ENCODE measurements at regions not wholly inside any gene's neighbourhood (a gene's known extent, or its start where the extent isn't known, plus 50 kb on each side); places are given as distances from the start of the nearest gene placed in this dataset.

- no peak overlapping the region for H2AK5ac ChIP-seq (ENCODE audit: low read length, severe bottlenecking)
- DNase-seq = no peak
- H3K36me3 ChIP-seq (ENCODE audit: control insufficient read depth in 1 of 2, insufficient read depth in 2 of 2, low read depth in 1 of 2, low read length in 2 of 2) = no peaks in the 10 kb centered on the region
These were observed 108.8 kb upstream of the PMEPA1 start for GRCh38 chr20:57818418-57819181.

DNA sequence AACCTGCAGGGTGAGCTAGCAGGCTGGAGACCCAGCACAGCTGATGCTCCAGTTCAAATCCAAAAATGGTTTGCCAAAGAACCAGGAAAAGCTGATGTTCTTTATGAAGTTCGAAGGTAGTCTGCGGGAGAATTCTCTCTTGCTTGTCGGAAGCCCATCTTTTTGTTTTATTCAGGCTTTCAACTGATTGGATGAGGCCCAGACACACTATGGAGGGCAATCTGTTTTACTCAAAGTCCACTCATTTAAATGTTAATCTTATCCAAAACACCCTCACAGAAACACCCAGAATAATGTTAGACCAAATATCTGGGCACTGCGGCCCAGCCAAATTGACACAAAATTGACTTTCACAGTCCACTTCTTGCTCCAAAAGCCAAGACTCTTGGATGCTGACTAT, 105.6 kb upstream of the PMEPA1 start:
- Histone ChIP-seq H2BK120ac (ENCODE audit: low read depth, low read length) (no peak overlapping the region), H2AK5ac (ENCODE audit: low read length, severe bottlenecking) (no peak overlapping the region), H3K4me3 (ENCODE audit: insufficient read depth in 1 of 2, low read depth in 1 of 2, low read length in 2 of 2) (no peak overlapping the region), H3K14ac (ENCODE audit: low read length in 2 of 2) (no peak overlapping the region), H3K36me3 (ENCODE audit: control insufficient read depth in 1 of 2, insufficient read depth in 2 of 2, low read depth in 1 of 2, low read length in 2 of 2) (no peaks in the 10 kb centered on the region), H3K18ac (ENCODE audit: low read depth in 1 of 2, low read length in 2 of 2) (no peak overlapping the region), H2BK5ac (ENCODE audit: low read depth, low read length, poor library complexity, severe bottlenecking) (no peak overlapping the region), H3K4ac (ENCODE audit: low read depth in 1 of 2, low read length in 2 of 2) (no peak overlapping the region), H3K27me3 (ENCODE audit: control insufficient read depth in 1 of 2, insufficient read depth in 1 of 2, low read length in 2 of 2) (peaks cover 6 to 73% of the 10 kb centered on the region in 2 experiments), H4K91ac (ENCODE audit: low read length) (no peak overlapping the region), H2AFZ (ENCODE audit: low read depth, low read length) (no peak overlapping the region), H3K23ac (ENCODE audit: low read length in 2 of 2) (no peak overlapping the region), H3K4me1 (ENCODE audit: control insufficient read depth, insufficient read depth, low read depth, low read length) (peaks cover 9% of the 10 kb centered on the region), H3K79me1 (replicated peaks; ENCODE audit: low read length, poor library complexity, severe bottlenecking) (no peaks in the 10 kb centered on the region), H4K8ac (ENCODE audit: low read length) (no peak overlapping the region), H2BK15ac (ENCODE audit: low read depth, poor library complexity, severe bottlenecking) (no peak overlapping the region), H2BK12ac (ENCODE audit: low read length in 2 of 2) (no peak overlapping the region), H3K27ac (ENCODE audit: low read length, poor library complexity, severe bottlenecking) (no peak overlapping the region), H3K9me3 (ENCODE audit: control insufficient read depth, low read length) (no peaks in the 10 kb centered on the region), H3K4me2 (ENCODE audit: low read length, poor library complexity, severe bottlenecking) (no peak overlapping the region), H3K9ac (ENCODE audit: low read length) (no peak overlapping the region)
- 83% methylated on average over 4 of the region's 4 CpGs for WGBS
- DNase-seq = no peak

More at GRCh38 chr20:57818418-57819181, 108.8 kb upstream of the PMEPA1 start:
- Histone ChIP-seq H3K9me3 (ENCODE audit: control insufficient read depth, low read length) (no peaks in the 10 kb centered on the region), H3K14ac (ENCODE audit: low read length in 2 of 2) (no peak overlapping the region), H2BK120ac (ENCODE audit: low read depth, low read length) (no peak overlapping the region), H2BK12ac (ENCODE audit: low read length in 2 of 2) (no peak overlapping the region), H3K4me3 (ENCODE audit: insufficient read depth in 1 of 2, low read depth in 1 of 2, low read length in 2 of 2) (no peak overlapping the region), H3K4ac (ENCODE audit: low read depth in 1 of 2, low read length in 2 of 2) (no peak overlapping the region), H2BK15ac (ENCODE audit: low read depth, poor library complexity, severe bottlenecking) (no peak overlapping the region), H3K27me3 (ENCODE audit: control insufficient read depth in 1 of 2, insufficient read depth in 1 of 2, low read length in 2 of 2) (peaks cover 6 to 67% of the 10 kb centered on the region in 2 experiments), H3K18ac (ENCODE audit: low read depth in 1 of 2, low read length in 2 of 2) (no peak overlapping the region), H3K23ac (ENCODE audit: low read length in 2 of 2) (no peak overlapping the region), H2BK5ac (ENCODE audit: low read depth, low read length, poor library complexity, severe bottlenecking) (no peak overlapping the region), H2AFZ (ENCODE audit: low read depth, low read length) (no peak overlapping the region), H3K4me1 (ENCODE audit: control insufficient read depth, insufficient read depth, low read depth, low read length) (no peaks in the 10 kb centered on the region), H3K79me1 (replicated peaks; ENCODE audit: low read length, poor library complexity, severe bottlenecking) (no peaks in the 10 kb centered on the region), H4K8ac (ENCODE audit: low read length) (no peak overlapping the region), H3K9ac (ENCODE audit: low read length) (no peak overlapping the region), H3K27ac (ENCODE audit: low read length, poor library complexity, severe bottlenecking) (no peak overlapping the region), H4K91ac (ENCODE audit: low read length) (no peak overlapping the region), H3K4me2 (ENCODE audit: low read length, poor library complexity, severe bottlenecking) (no peak overlapping the region)
- 67% methylated on average over 8 of the region's 12 CpGs for WGBS

- Histone ChIP-seq H4K91ac (ENCODE audit: low read length) (no peak overlapping the region), H3K79me1 (replicated peaks; ENCODE audit: low read length, poor library complexity, severe bottlenecking) (no peaks in the 10 kb centered on the region), H4K8ac (ENCODE audit: low read length) (no peak overlapping the region), H3K4ac (ENCODE audit: low read depth in 1 of 2, low read length in 2 of 2) (no peak overlapping the region), H2AK5ac (ENCODE audit: low read length, severe bottlenecking) (no peak overlapping the region), H3K9ac (ENCODE audit: low read length) (no peak overlapping the region), H2AFZ (ENCODE audit: low read depth, low read length) (no peak overlapping the region), H3K18ac (ENCODE audit: low read depth in 1 of 2, low read length in 2 of 2) (no peak overlapping the region), H3K4me2 (ENCODE audit: low read length, poor library complexity, severe bottlenecking) (no peak overlapping the region), H3K4me1 (ENCODE audit: control insufficient read depth, insufficient read depth, low read depth, low read length) (peaks cover 9% of the 10 kb centered on the region), H3K23ac (ENCODE audit: low read length in 2 of 2) (no peak overlapping the region), H3K36me3 (ENCODE audit: control insufficient read depth in 1 of 2, insufficient read depth in 2 of 2, low read depth in 1 of 2, low read length in 2 of 2) (no peaks in the 10 kb centered on the region), H3K14ac (ENCODE audit: low read length in 2 of 2) (no peak overlapping the region), H2BK120ac (ENCODE audit: low read depth, low read length) (no peak overlapping the region), H2BK12ac (ENCODE audit: low read length in 2 of 2) (no peak overlapping the region), H2BK5ac (ENCODE audit: low read depth, low read length, poor library complexity, severe bottlenecking) (no peak overlapping the region), H3K27me3 (ENCODE audit: control insufficient read depth in 1 of 2, insufficient read depth in 1 of 2, low read length in 2 of 2) (peaks cover 6 to 73% of the 10 kb centered on the region in 2 experiments), H3K9me3 (ENCODE audit: control insufficient read depth, low read length) (no peaks in the 10 kb centered on the region), H3K4me3 (ENCODE audit: insufficient read depth in 1 of 2, low read depth in 1 of 2, low read length in 2 of 2) (no peak overlapping the region), H2BK15ac (ENCODE audit: low read depth, poor library complexity, severe bottlenecking) (no peak overlapping the region), H3K27ac (ENCODE audit: low read length, poor library complexity, severe bottlenecking) (no peak overlapping the region)
- DNase-seq = no peak
- 83% methylated on average over 6 of the region's 6 CpGs for WGBS
These were observed 104.7 kb upstream of the PMEPA1 start for GRCh38 chr20:57814529-57814928.

- H2BK120ac ChIP-seq (ENCODE audit: low read depth, low read length) = no peak overlapping the region
- no peak overlapping the region for H3K23ac ChIP-seq (ENCODE audit: low read length in 2 of 2)
- no peak overlapping the region for H3K14ac ChIP-seq (ENCODE audit: low read length in 2 of 2)
- no peak overlapping the region for H3K4ac ChIP-seq (ENCODE audit: low read depth in 1 of 2, low read length in 2 of 2)
- H2BK15ac ChIP-seq (ENCODE audit: low read depth, poor library complexity, severe bottlenecking) = no peak overlapping the region
- WGBS = 62% methylated on average over 6 of the region's 6 CpGs
- H3K4me3 ChIP-seq (ENCODE audit: insufficient read depth in 1 of 2, low read depth in 1 of 2, low read length in 2 of 2) = no peak overlapping the region
- H4K8ac ChIP-seq (ENCODE audit: low read length) = no peak overlapping the region
- H3K9me3 ChIP-seq (ENCODE audit: control insufficient read depth, low read length) = no peaks in the 10 kb centered on the region
- H2AFZ ChIP-seq (ENCODE audit: low read depth, low read length) = no peak overlapping the region
- no peak overlapping the region for H4K91ac ChIP-seq (ENCODE audit: low read length)
- H3K4me2 ChIP-seq (ENCODE audit: low read length, poor library complexity, severe bottlenecking) = no peak overlapping the region
- no peak for DNase-seq
- H3K36me3 ChIP-seq (ENCODE audit: control insufficient read depth in 1 of 2, insufficient read depth in 2 of 2, low read depth in 1 of 2, low read length in 2 of 2) = no peaks in the 10 kb centered on the region
- H3K79me1 ChIP-seq (replicated peaks; ENCODE audit: low read length, poor library complexity, severe bottlenecking) = no peaks in the 10 kb centered on the region
- H3K4me1 ChIP-seq (ENCODE audit: control insufficient read depth, insufficient read depth, low read depth, low read length) = peaks cover 9% of the 10 kb centered on the region
- no peak overlapping the region for H3K18ac ChIP-seq (ENCODE audit: low read depth in 1 of 2, low read length in 2 of 2)
- H2BK5ac ChIP-seq (ENCODE audit: low read depth, low read length, poor library complexity, severe bottlenecking) = no peak overlapping the region
- peaks cover 6 to 72% of the 10 kb centered on the region in 2 experiments for H3K27me3 ChIP-seq (ENCODE audit: control insufficient read depth in 1 of 2, insufficient read depth in 1 of 2, low read length in 2 of 2)
- no peak overlapping the region for H2BK12ac ChIP-seq (ENCODE audit: low read length in 2 of 2)
- no peak overlapping the region for H2AK5ac ChIP-seq (ENCODE audit: low read length, severe bottlenecking)
- H3K9ac ChIP-seq (ENCODE audit: low read length) = no peak overlapping the region
- H3K27ac ChIP-seq (ENCODE audit: low read length, poor library complexity, severe bottlenecking) = no peak overlapping the region
These were observed 103.9 kb upstream of the PMEPA1 start for GRCh38 chr20:57813509-57814269.
